ENCODE measurements at regions not wholly inside any gene's neighbourhood (a gene's known extent, or its start where the extent isn't known, plus 50 kb on each side); places are given as distances from the start of the nearest gene placed in this dataset.

- no peak overlapping the region for H3K4me3 ChIP-seq (ENCODE audit: low read length)
- no peaks in the 10 kb centered on the region for H3K36me3 ChIP-seq (ENCODE audit: control insufficient read depth, insufficient read depth, low read length, severe bottlenecking)
- DNase-seq (ENCODE audit: low read depth): no peak
- no peak overlapping the region for H3K9ac ChIP-seq (ENCODE audit: low read length)
- peaks cover 9% of the 10 kb centered on the region for H3K4me1 ChIP-seq (ENCODE audit: control insufficient read depth, insufficient read depth, low read length)
- H3K27me3 ChIP-seq (replicated peaks; ENCODE audit: control insufficient read depth, insufficient read depth, low read length): no peaks in the 10 kb centered on the region
- no peaks in the 10 kb centered on the region for H3K9me3 ChIP-seq (ENCODE audit: control insufficient read depth, low read length)
Measured at GRCh38 chr15:81520480-81520879, 146.5 kb upstream of the TMC3 start.

GRCh38 chr15:81516461-81516860, 142.4 kb upstream of the TMC3 start:
- H3K4me3 ChIP-seq (ENCODE audit: low read length): peak overlapping the region; percentile 20
- no peak for DNase-seq (ENCODE audit: low read depth)

GRCh38 chr15:81516012-81516411, 142.0 kb upstream of the TMC3 start:
- DNase-seq (ENCODE audit: low read depth): no peak
- H3K4me3 ChIP-seq (ENCODE audit: low read length): peak overlapping the region; percentile 20

More at GRCh38 chr15:81516461-81516860, 142.4 kb upstream of the TMC3 start:
- Histone ChIP-seq H3K27me3 (replicated peaks; ENCODE audit: control insufficient read depth, insufficient read depth, low read length) (peaks cover 7% of the 10 kb centered on the region), H3K4me1 (ENCODE audit: control insufficient read depth, insufficient read depth, low read length) (peaks cover 9% of the 10 kb centered on the region), H3K9me3 (ENCODE audit: control insufficient read depth, low read length) (no peaks in the 10 kb centered on the region), H3K36me3 (ENCODE audit: control insufficient read depth, insufficient read depth, low read length, severe bottlenecking) (no peaks in the 10 kb centered on the region), H3K9ac (ENCODE audit: low read length) (no peak overlapping the region)

GRCh38 chr15:81514725-81515124, 140.7 kb upstream of the TMC3 start:
- Histone ChIP-seq H3K9me3 (ENCODE audit: control insufficient read depth, low read length) (no peaks in the 10 kb centered on the region), H3K4me1 (ENCODE audit: control insufficient read depth, insufficient read depth, low read length) (peaks cover 9% of the 10 kb centered on the region), H3K36me3 (ENCODE audit: control insufficient read depth, insufficient read depth, low read length, severe bottlenecking) (no peaks in the 10 kb centered on the region), H3K4me3 (ENCODE audit: low read length) (no peak overlapping the region), H3K27me3 (replicated peaks; ENCODE audit: control insufficient read depth, insufficient read depth, low read length) (peaks cover 8% of the 10 kb centered on the region), H3K9ac (ENCODE audit: low read length) (no peak overlapping the region)
- no peak for DNase-seq (ENCODE audit: low read depth)

More at GRCh38 chr15:81516012-81516411, 142.0 kb upstream of the TMC3 start:
- H3K9ac ChIP-seq (ENCODE audit: low read length): no peak overlapping the region
- no peaks in the 10 kb centered on the region for H3K9me3 ChIP-seq (ENCODE audit: control insufficient read depth, low read length)
- no peaks in the 10 kb centered on the region for H3K36me3 ChIP-seq (ENCODE audit: control insufficient read depth, insufficient read depth, low read length, severe bottlenecking)
- H3K4me1 ChIP-seq (ENCODE audit: control insufficient read depth, insufficient read depth, low read length): peaks cover 9% of the 10 kb centered on the region
- peaks cover 7% of the 10 kb centered on the region for H3K27me3 ChIP-seq (replicated peaks; ENCODE audit: control insufficient read depth, insufficient read depth, low read length)

- H3K4me1 ChIP-seq (ENCODE audit: control insufficient read depth, insufficient read depth, low read length): peaks cover 1% of the 10 kb centered on the region
- H3K36me3 ChIP-seq (ENCODE audit: control insufficient read depth, insufficient read depth, low read length, severe bottlenecking): no peaks in the 10 kb centered on the region
- H3K9me3 ChIP-seq (ENCODE audit: control insufficient read depth, low read length): no peaks in the 10 kb centered on the region
- peaks cover 18% of the 10 kb centered on the region for H3K27me3 ChIP-seq (replicated peaks; ENCODE audit: control insufficient read depth, insufficient read depth, low read length)
- no peak for DNase-seq (ENCODE audit: low read depth)
- no peak overlapping the region for H3K9ac ChIP-seq (ENCODE audit: low read length)
- H3K4me3 ChIP-seq (ENCODE audit: low read length): no peak overlapping the region
Measured at GRCh38 chr15:81511138-81511537, 137.1 kb upstream of the TMC3 start.

GRCh38 chr15:81507831-81508230, 133.8 kb upstream of the TMC3 start:
- Histone ChIP-seq H3K27me3 (replicated peaks; ENCODE audit: control insufficient read depth, insufficient read depth, low read length) (peaks cover 12% of the 10 kb centered on the region), H3K4me3 (ENCODE audit: low read length) (no peak overlapping the region), H3K36me3 (ENCODE audit: control insufficient read depth, insufficient read depth, low read length, severe bottlenecking) (no peaks in the 10 kb centered on the region), H3K4me1 (ENCODE audit: control insufficient read depth, insufficient read depth, low read length) (no peaks in the 10 kb centered on the region), H3K9ac (ENCODE audit: low read length) (no peak overlapping the region), H3K9me3 (ENCODE audit: control insufficient read depth, low read length) (no peaks in the 10 kb centered on the region)
- no peak for DNase-seq (ENCODE audit: low read depth)

- no peak for DNase-seq (ENCODE audit: low read depth)
- Histone ChIP-seq H3K4me3 (ENCODE audit: low read length) (no peak overlapping the region), H3K4me1 (ENCODE audit: control insufficient read depth, insufficient read depth, low read length) (no peaks in the 10 kb centered on the region), H3K36me3 (ENCODE audit: control insufficient read depth, insufficient read depth, low read length, severe bottlenecking) (no peaks in the 10 kb centered on the region), H3K27me3 (replicated peaks; ENCODE audit: control insufficient read depth, insufficient read depth, low read length) (peaks cover 12% of the 10 kb centered on the region), H3K9me3 (ENCODE audit: control insufficient read depth, low read length) (no peaks in the 10 kb centered on the region), H3K9ac (ENCODE audit: low read length) (no peak overlapping the region)
Measured at GRCh38 chr15:81506936-81507335, 132.9 kb upstream of the TMC3 start.

- no peaks in the 10 kb centered on the region for H3K9me3 ChIP-seq (ENCODE audit: control insufficient read depth, low read length)
- no peaks in the 10 kb centered on the region for H3K4me1 ChIP-seq (ENCODE audit: control insufficient read depth, insufficient read depth, low read length)
- no peak overlapping the region for H3K4me3 ChIP-seq (ENCODE audit: low read length)
- no peak overlapping the region for H3K9ac ChIP-seq (ENCODE audit: low read length)
- no peak for DNase-seq (ENCODE audit: low read depth)
- peaks cover 12% of the 10 kb centered on the region for H3K27me3 ChIP-seq (replicated peaks; ENCODE audit: control insufficient read depth, insufficient read depth, low read length)
- H3K36me3 ChIP-seq (ENCODE audit: control insufficient read depth, insufficient read depth, low read length, severe bottlenecking): no peaks in the 10 kb centered on the region
Measured at GRCh38 chr15:81506071-81506470, 132.1 kb upstream of the TMC3 start.

GRCh38 chr15:81504170-81504905, 130.3 kb upstream of the TMC3 start:
- DNase-seq (ENCODE audit: low read depth): peak; percentile 14
- Histone ChIP-seq H3K4me3 (ENCODE audit: low read length) (no peak overlapping the region), H3K9ac (ENCODE audit: low read length) (no peak overlapping the region)

GRCh38 chr15:81502439-81502838, 128.4 kb upstream of the TMC3 start:
- Histone ChIP-seq H3K9ac (ENCODE audit: low read length) (no peak overlapping the region), H3K4me1 (ENCODE audit: control insufficient read depth, insufficient read depth, low read length) (no peaks in the 10 kb centered on the region), H3K27me3 (replicated peaks; ENCODE audit: control insufficient read depth, insufficient read depth, low read length) (peaks cover 13% of the 10 kb centered on the region), H3K9me3 (ENCODE audit: control insufficient read depth, low read length) (no peaks in the 10 kb centered on the region), H3K4me3 (ENCODE audit: low read length) (no peak overlapping the region), H3K36me3 (ENCODE audit: control insufficient read depth, insufficient read depth, low read length, severe bottlenecking) (no peaks in the 10 kb centered on the region)
- DNase-seq (ENCODE audit: low read depth): no peak

More at GRCh38 chr15:81504170-81504905, 130.3 kb upstream of the TMC3 start:
- Histone ChIP-seq H3K36me3 (ENCODE audit: control insufficient read depth, insufficient read depth, low read length, severe bottlenecking) (no peaks in the 10 kb centered on the region), H3K9me3 (ENCODE audit: control insufficient read depth, low read length) (no peaks in the 10 kb centered on the region), H3K4me1 (ENCODE audit: control insufficient read depth, insufficient read depth, low read length) (no peaks in the 10 kb centered on the region), H3K27me3 (replicated peaks; ENCODE audit: control insufficient read depth, insufficient read depth, low read length) (peaks cover 7% of the 10 kb centered on the region)

GRCh38 chr15:81500081-81500480, 126.1 kb upstream of the TMC3 start:
- H3K36me3 ChIP-seq (ENCODE audit: control insufficient read depth, insufficient read depth, low read length, severe bottlenecking): no peaks in the 10 kb centered on the region
- no peak overlapping the region for H3K4me3 ChIP-seq (ENCODE audit: low read length)
- peaks cover 20% of the 10 kb centered on the region for H3K27me3 ChIP-seq (replicated peaks; ENCODE audit: control insufficient read depth, insufficient read depth, low read length)
- no peaks in the 10 kb centered on the region for H3K9me3 ChIP-seq (ENCODE audit: control insufficient read depth, low read length)
- DNase-seq (ENCODE audit: low read depth): no peak
- no peak overlapping the region for H3K9ac ChIP-seq (ENCODE audit: low read length)
- no peaks in the 10 kb centered on the region for H3K4me1 ChIP-seq (ENCODE audit: control insufficient read depth, insufficient read depth, low read length)

GRCh38 chr15:81498294-81498693, 124.3 kb upstream of the TMC3 start:
- no peaks in the 10 kb centered on the region for H3K36me3 ChIP-seq (ENCODE audit: control insufficient read depth, insufficient read depth, low read length, severe bottlenecking)
- no peak for DNase-seq (ENCODE audit: low read depth)
- no peaks in the 10 kb centered on the region for H3K9me3 ChIP-seq (ENCODE audit: control insufficient read depth, low read length)
- H3K27me3 ChIP-seq (replicated peaks; ENCODE audit: control insufficient read depth, insufficient read depth, low read length): peaks cover 30% of the 10 kb centered on the region
- no peaks in the 10 kb centered on the region for H3K4me1 ChIP-seq (ENCODE audit: control insufficient read depth, insufficient read depth, low read length)
- no peak overlapping the region for H3K9ac ChIP-seq (ENCODE audit: low read length)
- H3K4me3 ChIP-seq (ENCODE audit: low read length): no peak overlapping the region

Measured in adipocyte (in vitro differentiated cells).